ENCODE measurements at regions not wholly inside any gene's neighbourhood (a gene's known extent, or its start where the extent isn't known, plus 50 kb on each side); places are given as distances from the start of the nearest gene placed in this dataset.

DNA sequence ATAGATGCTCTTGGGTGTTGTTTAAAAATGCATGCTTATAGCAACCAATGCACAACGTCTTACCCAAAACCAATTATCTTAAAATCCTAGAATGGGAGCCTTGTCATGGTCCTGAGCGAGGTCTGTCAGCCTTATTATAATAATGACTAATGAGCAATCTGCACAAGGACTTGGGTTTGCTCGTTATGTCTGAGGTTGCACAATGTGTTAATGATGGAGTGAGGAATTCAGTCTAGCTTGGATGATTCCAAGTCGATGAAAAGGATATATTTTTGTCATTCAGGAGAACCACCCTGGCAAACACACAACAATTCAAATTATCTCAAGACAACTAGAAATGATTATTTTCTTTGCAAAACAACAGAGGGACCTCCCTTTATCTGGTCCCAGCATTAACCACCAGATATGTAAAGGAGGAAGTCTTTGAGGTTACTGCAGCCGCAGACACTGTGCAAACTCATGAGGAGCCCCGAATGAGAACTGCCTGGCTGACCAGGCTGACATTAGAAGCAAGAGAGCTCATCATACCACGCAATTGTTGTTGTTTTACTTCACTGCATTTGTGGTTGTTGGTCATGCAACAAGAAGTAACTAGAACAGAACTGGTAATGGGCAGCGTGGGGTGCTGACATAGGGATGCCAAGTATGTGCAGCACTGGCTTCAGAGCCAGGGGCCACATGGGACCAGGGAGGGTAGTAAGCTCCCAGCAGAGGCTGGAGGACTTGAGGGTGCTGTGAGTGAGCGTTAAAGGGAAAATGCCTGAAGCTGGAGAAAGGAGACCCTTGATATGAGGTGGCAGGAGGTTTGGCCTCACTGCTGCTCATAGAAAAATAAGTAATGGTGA lies 488.3 kb downstream of the CDH26 start:
- DNase-seq, result no peak

GRCh38 chr20:60447703-60448102 lies 489.5 kb downstream of the CDH26 start:
- no peak for DNase-seq

DNA sequence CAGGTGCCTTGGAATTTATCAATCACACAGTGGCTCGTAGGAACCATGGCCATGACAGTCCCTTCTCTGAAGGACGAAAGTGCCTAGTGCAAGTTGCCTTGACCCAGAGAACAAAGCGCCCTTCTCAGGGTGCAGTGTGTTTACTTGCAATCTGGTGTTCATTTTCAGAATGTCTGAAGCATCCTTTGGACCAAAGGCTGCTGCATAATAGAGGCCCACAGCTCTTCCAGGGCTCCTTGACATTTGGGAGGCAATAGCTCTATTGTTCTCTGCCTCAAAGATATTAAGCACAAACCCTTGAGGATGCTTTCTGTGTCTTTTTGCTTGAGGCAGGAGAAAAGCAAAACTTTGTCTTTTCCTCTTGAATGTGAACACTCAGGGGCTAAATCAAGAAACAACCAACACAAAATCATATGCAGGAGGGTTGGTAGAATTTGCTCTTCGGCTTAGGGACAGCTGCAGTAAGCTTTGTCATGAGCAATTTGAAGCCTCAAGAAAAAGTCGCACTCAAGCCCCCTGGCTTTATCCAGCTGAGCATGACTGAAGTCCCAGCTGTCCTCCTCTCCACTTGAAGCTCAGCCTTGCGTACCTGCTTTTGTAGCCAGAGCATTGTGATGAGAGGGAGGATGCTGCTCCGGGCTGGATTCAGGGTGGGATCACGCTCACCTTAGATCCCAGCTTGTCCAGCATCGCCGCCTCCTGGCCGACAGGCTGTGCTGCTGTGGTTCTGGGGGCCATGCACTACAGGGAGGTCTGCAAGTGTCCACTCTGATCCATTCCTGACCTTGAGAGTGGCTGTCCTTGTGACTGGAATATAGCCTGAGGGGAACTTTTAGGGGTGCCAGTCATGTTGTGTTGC lies 495.4 kb downstream of the CDH26 start:
- no peak for DNase-seq

DNA sequence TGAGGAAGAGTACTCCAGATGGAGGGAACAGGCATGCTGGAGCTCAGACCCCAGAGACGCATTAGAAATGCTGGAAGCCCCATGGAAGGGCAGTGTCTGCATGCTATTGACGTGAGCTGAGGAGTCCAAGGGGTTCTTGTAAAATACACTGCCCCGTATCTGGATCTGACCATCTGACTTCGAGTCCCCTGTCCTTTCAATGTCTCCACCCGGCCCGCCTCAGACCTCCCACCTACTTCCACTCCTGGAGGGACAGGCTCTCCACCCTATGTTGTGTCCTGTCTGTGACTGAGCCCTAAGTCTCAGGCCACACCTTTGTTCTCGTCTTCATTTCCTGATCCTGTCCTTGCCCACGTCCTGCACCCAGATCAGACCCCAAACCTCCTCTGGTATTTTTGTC lies 496.3 kb downstream of the CDH26 start:
- no peak for DNase-seq

DNA sequence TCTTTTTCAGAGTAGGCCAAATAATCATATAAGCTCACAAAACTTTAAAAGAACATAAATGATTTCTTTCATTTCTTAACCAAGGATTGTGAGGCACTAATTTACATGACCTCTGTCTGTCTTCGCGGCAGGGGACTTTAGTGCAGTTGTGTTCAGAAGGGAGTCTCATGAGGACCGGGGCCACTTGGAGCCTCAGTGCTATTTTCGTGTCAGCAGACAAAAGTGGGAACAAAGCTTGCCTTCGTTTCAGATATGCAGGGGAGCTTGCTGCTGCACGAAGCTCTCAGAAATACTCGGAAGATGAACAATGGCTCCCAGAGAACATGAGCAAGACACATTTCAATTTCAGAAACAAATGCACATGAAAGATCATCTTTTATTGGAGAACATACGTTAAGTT lies 497.0 kb downstream of the CDH26 start:
- DNase-seq, result no peak

DNA sequence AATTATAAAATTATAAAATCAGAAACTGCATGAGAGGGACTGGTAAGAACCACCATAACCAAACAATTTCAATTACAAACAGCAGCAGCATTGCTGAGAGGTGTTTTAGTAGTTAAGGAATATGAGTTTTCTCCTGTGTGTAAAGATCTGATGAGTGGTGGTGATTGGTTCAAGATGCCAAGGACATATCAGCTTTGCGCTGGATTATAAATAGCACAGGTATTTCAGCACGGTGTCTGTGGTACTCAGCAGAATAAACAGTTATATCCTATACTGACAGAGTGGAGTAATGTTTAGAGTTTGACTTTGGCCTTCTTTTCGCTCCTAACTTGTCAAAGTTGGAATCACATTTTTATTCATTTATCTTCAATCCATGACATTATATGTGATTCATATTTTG lies 501.0 kb downstream of the CDH26 start:
- no peak for DNase-seq

DNA sequence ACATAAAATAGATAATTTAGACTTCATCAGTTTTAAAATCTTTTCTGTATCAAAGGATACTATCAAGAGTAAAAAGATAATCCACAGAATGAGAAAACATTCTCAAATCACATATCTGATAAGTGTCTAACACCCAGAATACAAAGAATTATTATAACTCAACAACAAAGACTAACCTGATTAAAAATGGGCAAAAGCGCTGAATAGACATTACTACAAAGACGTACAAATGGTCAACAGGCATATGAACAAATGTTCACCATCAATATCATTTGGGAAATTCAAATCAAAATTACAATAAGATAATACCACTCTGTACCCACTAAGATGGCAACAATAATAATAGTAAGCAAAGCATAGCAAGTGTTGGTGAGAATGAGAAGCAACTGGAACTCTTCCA lies 503.8 kb downstream of the CDH26 start:
- DNase-seq, result no peak

- no peak for DNase-seq
Observed at GRCh38 chr20:60463798-60464197, 505.6 kb downstream of the CDH26 start.

DNA sequence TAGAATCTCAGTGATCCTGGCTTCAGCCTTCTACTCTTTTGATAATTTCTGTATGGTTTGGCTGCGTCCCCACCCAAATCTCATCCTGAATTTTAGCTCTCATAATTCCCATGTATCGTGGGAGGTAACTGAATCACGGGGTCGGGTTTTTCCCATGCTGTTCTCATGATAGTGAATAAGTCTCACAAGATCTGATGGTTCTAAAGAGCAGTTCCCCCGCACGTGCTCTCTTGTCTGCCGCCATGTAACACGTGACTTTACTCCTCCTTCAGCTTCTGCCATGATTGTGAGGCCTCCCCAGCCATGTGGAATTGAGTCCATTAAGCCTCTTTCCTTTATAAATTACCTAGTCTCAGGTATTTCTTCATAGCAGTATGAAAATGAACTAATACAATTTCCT lies 507.2 kb downstream of the CDH26 start:
- DNase-seq, result no peak

DNA sequence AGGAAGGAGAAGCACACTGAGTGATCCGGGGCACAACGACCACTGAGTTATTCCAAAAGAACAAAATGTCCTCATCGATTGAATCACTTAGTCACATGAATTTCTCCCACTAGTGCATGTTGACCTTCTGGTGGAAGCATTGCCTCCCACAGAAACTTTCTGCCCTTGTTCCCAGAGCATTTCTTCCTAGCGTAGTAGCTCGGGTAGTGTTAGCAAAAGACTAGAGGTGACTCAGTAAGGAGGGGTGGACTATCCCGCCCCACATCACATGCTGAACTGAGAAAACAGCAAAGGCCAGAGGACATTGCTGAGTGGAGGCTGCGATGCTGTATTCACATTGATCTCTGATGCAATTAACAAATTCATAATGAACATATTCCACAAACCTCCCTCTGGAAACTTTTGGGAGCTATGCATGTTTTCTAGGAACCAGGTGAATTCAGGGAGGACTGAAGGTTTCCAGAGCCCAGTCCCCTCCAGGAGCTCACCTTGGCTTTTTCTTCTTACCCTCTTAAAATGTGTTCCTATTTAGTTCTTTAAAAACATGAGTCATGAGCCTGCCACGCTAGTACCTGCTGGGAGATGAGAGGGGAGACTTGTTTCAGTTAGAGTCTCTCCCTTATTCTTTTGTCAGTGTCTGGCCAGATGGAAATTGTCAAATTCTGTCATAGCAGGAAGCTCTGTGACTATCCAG lies 507.9 kb downstream of the CDH26 start:
- no peak for DNase-seq

GRCh38 chr20:60466687-60467022 lies 508.4 kb downstream of the CDH26 start:
- no peak for DNase-seq

- no peak for DNase-seq
Observed at GRCh38 chr20:60467078-60467477, 508.9 kb downstream of the CDH26 start.

DNA sequence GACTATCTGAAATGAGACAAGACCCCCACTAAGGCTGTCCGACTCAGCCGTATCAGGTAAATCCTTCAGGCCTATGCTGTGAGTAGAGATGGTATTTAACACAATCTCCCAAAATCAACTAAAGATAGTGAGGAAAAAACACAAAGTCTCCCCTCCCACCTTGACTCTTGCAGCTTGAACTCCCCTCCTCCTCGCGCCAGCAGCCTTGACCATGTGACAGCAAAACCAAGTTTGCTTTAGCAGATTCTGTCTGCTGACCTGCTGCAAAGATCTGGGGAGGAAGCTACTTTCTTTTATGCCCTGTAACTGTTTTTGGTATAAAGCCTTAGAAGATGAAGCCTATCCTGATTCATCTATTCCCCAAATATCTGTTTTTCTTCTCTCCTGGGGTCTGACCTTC lies 509.5 kb downstream of the CDH26 start:
- no peak for DNase-seq

DNA sequence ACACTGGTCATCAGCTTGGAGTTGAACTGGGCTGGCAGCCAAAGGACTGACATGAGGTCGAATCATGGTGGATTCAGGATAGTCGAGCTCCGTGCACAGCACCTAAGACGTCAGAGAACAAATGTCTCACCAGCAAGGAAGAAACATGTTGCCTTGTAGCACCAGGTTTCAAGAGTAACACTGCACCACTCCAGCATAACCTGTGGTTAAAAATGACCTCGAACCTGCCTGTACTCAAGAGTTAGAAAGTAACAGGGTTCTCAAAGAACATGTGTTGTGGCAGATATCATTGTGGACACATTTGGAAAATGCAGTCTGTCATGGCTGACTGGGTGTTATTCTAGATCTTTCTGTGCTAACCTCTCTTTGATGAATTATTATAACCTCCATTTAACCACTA lies 511.6 kb downstream of the CDH26 start:
- no peak for DNase-seq

- no peak for DNase-seq
Observed at GRCh38 chr20:60470366-60470765, 512.1 kb downstream of the CDH26 start.

DNA sequence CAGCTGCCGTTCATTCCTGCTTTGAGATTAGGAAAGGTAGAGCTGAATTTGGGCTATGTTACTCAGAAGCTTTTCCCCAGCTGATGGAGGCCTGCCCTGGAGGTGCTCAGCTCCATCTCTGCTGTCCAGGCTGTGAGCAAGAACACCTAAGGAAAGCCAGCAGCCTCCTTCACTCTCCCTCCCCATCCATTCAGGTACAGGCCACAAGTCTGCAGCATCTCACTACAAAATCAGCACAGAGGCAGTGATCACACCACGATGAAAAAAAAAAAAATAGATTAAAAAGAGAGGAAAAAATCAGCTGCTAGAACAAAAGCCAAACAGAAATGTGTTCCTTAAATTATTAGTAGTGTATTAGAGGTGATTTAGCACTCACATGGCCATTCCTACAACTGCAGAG lies 515.0 kb downstream of the CDH26 start:
- no peak for DNase-seq

DNA sequence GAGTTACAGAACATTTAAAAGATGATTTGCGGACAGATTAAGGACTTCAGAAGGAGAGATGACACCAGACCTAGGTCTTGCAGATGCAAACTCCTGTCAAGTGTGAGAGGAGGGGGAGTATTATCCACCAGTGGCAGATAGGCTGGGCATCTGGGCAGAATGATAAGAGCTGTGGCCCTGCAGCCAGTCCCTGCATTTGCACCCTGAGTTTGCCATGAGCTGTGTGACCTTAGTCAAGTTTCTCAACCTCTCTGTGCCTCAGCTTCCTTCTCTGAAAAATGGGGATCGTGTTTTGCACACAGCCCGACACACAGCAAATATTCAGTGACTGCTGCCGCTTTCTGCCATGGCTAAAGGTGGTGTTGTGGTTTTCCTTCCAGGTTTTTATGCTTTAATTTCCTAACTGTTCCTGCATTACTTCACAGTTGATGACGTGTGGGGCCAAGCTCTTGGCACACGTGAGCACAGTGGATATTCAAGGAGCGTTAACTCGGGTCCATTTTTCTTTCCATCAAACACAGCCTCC lies 516.2 kb downstream of the CDH26 start:
- DNase-seq, result no peak

GRCh38 chr20:60476045-60476444 lies 517.8 kb downstream of the CDH26 start:
- no peak for DNase-seq

GRCh38 chr20:60477958-60478357 lies 519.7 kb downstream of the CDH26 start:
- DNase-seq, result no peak

DNA sequence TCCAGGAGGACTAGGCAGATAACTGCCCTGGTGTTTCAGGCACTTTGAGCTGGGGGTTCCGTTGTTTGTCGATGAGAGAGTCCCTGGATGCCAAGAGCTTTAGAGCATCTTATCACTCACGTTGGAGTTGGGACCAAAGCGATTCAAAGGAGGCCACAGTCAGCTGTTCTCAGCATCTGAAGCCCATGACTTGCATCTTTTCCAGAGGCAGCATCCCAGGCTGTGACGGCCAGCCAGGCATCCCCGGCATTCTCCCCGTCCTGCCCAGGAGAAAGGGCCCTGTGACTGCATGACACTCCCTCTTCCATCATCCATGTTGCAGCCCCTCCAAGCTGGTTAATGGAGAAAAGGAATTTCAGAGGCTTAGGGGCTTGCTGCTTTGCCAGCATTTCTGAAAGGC lies 520.3 kb downstream of the CDH26 start:
- no peak for DNase-seq

DNA sequence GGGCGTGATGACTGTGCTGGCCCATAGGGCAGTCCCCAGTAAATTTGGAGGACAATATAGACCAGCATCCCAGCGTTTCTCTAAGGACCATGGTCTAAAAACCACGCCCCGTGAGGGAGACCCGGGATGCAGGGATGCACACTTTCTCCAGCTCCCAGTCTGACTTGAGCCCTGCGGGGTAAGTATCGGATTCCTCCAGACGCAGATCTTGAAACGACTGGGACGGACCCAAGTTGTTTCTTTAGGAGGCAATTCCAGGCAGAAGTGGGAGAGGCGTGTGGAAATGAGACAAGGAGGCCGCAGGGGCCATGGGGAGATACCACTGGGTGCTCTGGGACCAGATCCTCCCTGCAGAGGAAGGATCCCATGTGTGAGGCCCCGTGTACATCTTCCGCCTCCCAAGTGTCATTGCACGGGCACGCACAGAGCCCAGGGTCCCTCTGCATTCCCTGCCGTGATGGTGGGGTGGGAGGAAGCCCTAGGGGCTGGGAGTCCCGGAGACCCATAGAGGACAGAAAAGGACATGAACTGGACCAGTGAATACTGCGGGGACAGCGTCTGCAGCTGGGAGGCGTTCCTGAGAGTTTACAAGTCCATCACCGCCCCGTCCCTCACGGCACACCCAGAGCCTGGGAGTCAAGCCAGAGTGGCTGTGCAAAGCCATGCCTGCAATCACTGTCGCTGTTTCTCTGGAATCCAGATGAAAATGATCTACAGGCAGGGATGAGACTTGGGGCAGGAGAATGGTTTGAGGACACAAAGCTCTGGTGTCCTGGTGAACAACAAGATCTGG lies 522.9 kb downstream of the CDH26 start:
- DNase-seq, result no peak

DNA sequence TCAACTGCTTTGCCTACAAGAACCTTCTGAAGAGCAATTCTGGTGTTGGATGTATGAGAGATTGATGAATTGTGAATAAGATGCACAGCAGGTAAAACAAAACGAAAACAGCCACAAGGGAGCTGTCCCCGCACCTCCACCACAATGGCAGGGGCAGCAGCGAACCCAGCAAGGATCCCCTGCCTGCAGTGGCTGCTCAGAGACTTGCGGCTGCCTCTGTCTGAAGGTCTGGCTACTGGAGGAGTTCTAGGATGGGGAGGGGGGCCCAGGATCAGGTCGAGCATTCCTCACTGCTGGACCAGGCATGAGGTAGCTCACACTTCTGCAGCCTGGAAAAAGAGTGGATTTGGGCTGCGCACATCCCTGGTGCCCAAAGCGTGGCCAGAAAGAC lies 523.5 kb downstream of the CDH26 start:
- DNase-seq, result no peak

Measured in fibroblast of skin of abdomen (primary cell).